HG03196 (cell line): ENCODE measurements at regions not wholly inside any gene's neighbourhood (a gene's known extent, or its start where the extent isn't known, plus 50 kb on each side); places are given as distances from the start of the nearest gene placed in this dataset.
"Not testable (repeated sequence)": the region's sequence is repeated elsewhere in the genome, so short reads cannot be mapped to it uniquely, and the experiment has no call there.

ENCODE experiments used
- ATAC-seq: cut with Tn5 transposase; IDR thresholded peaks from one replicate; pipeline ENCODE4 v1.9.1; 2021; ENCODE audit not compliant: unreplicated experiment

DNA sequence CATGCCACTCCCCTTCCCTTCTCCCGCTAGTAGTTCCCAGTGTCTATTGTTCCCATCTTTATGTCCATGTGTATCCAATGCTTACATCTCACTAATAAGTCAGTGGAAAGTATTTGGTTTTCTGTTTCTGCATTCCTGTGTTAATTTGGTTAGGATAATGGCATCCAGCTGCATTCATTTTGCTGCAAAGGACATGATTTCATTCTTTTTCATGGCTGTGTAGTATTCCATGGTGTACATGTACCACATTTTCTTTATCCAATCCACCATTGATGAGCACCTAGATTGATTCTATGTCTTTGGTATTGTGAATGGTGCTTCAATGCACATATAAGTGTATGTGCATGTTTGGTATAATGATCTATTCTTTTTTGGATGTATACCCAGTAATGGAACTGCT, 502.5 kb upstream of the MAP2 start:
- not testable (repeated sequence) for ATAC-seq

DNA sequence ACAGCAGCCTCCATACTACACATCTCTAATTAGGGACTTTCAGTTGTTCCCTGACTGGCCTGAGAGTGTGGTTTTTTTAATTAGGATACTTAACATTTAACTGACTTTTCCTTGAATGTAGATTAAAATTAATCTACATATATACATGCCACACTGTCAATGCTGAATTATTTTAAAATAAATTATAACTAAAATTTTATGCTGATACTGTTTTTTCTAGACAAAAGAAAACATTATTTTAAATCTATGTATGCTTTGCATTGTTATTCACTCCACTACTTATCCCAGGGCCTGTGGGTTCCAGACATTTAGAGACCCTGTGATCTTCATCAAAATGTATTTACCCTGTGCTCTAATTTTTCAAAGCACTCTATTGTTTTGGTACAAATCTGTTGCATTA, 496.0 kb upstream of the MAP2 start:
- ATAC-seq, result no peak

DNA sequence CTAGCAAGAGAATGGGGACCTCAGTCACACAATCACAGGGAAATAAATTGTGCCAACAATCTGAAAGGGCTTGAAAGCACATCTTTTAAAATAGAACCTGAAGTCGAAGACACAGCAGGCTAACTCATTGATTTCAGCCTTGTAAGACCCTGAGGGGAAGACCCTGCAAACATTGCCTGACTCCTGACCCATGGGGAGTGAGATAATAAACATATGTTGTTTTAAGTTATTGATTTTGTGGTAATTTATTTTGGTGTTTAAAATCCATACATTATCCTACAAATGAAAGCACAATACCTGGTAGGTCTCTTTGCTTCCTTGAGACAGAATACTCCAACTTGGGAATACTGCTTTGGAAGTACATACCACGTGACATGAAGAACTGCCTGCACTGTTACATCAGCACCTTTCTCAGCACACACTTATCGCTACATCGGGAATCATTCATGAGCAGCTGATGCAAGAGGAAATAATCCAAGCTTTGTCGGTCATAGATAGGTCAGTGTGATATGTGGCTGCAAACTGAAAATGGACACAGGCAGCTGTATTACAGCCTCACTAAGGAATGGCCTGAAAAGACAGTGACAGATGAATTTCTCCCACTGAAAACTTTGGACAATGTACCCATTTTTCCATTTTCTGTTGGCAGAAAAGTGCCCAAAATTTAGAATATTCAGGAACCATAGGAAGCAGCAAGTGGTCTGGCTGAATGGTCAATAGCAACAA, 494.5 kb upstream of the MAP2 start:
- no peak for ATAC-seq

DNA sequence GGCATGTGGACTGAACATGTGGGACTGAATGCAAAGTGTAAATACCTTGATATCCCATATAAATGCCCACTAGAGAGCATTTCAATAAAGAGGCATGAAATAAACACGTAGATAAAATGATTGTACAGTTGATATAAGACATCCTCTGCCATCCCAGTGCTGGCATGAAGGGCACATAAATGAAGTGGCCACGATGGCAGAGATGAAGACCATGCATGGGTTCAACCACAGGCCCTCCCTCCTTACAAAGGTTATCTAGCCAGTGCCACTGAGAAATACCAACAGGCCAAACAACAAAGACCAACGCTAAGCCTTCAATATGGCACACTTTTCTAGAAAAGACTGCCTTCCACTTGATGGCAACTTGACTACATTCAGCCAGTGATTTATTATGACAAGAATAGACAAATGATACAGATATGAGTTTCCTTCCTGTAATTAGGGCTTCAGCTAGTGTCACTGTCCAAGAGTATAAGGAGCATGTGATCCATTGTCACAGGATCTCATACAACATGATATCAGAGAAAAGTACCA, 493.9 kb upstream of the MAP2 start:
- no peak for ATAC-seq

DNA sequence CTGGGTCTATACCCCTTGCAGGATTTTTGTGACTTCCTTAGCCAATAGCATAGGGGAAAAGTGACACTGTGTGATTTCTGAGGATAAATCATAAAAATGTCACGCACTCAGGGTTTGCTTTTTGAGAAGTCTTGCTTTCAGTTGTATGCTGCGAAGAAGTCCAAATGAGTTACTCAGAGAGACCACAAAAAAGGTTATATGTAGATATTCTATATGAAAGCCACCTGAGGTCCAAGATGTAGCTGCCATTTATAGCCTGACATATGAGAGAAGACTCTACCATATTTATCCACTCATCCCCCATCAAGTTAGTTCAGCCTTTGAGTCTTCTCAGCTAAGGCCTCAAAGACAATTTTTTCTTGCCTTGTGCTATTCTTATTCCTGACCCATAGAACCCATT, 488.3 kb upstream of the MAP2 start:
- ATAC-seq, result no peak

DNA sequence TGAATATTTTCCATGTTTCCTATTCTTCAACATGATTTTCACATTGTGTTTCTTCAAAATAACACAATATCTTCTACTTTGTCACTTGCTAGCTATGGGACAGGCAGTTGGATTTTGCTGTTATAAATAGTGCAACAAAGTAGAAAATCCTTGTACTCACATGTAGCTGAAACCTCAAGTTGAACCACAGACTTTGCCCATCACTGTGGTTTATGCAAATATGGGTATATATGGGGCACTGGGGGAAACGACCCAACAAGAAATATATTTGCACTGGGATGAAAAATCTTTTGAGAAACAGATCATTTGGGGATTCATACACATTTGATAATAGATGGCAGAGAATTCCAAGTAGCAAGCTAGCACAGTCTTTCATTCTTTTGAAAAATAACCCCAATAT, 486.3 kb upstream of the MAP2 start:
- no peak for ATAC-seq

DNA sequence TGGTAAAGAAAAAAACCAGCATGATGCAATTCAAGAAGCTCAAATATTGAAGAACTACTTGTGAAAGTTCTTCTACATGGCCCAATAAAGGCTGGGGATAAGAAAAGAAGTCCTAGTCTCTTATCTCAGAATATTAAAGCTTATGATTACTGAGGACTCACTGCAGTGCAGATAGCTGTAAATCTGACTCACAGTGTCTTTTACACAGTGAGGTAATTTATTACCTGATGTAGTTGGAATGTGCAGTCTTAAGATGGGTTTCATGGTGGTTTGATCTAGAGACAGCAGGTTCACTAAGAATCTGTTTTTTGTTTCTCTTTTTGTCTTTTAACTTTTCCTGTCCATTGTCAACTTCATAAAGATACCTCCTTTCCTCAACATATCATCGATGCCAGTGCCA, 484.0 kb upstream of the MAP2 start:
- no peak for ATAC-seq

DNA sequence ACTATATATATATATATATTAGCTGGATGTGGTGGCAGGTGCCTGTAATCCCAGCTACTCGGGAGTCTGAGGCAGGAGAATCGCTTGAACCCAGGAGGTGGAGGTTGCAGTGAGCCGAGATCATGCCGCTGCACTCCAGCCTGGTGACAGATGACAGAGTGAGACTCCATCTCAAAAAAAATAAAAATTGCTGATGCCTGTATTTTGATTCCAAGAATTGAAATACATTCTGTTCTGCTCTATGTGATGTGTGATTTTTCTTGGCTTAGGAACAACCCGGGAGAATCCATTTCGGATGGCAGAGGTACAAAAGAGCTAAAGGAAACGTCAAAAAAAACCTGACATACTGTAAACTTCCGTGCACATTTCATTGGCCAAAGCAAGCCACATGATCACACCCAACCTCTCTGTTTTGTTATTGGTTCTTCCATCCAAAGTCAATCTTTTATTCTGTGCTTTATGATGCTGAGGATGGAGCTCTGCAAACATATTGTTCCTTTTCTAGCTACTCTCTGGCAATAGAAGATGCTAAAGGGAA, 478.1 kb upstream of the MAP2 start:
- ATAC-seq, result no peak

DNA sequence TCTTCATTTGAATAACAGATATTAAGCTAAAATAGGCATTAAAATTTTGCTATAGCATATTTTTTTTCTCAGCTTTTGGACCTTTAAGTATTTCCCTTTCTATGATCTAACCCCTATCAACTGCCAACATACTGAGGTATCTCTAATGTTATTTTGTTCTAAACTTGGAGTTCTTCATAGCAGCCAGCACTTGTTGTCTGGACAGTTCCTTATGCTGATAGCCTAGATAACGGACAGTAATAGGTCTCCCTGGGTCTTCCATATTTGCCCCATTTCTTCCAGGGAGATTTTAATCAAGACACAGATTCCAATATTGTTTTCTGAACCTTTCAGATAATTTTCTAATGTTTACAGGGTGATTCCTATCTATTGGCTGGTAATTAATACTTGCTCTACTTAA, 475.8 kb upstream of the MAP2 start:
- ATAC-seq, result no peak

DNA sequence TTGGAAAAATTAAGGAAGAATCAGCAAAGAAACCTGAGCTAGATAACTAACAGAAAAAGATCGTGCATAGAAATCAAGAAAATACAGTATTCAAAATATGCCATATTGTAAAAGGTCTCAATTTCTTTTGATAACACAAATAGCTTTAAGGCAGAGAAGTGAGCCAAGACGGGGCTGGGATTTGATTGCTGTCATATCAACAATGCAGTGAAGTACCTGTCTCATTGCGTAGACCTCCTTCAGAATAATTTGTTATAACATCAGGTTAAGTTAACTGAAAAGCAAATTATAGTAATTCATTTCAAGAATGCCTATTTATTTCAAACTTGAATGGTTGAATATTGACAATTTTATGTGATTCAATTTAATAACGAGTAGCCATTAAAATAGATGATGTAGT, 453.8 kb upstream of the MAP2 start:
- no peak for ATAC-seq

DNA sequence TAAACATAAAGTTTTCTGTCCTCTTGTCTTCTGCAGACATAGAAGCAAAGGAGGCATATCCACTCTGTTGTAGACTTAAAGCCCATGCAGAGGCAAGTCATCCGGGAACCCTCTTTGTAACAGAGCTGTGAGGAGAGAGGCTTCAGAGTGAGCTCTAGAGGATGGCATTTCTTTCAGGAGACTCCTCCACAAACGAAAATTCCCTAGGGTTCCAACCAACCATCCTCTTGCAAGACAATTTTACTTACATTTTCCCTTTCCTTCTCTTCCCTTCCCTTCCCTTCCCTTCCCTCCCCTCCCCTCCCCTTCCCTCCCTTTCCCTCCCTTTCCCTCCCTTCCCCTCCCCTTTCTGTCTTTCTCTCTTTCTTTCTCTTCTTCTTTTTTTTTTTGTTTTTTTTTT, 446.3 kb upstream of the MAP2 start:
- ATAC-seq, result no peak

DNA sequence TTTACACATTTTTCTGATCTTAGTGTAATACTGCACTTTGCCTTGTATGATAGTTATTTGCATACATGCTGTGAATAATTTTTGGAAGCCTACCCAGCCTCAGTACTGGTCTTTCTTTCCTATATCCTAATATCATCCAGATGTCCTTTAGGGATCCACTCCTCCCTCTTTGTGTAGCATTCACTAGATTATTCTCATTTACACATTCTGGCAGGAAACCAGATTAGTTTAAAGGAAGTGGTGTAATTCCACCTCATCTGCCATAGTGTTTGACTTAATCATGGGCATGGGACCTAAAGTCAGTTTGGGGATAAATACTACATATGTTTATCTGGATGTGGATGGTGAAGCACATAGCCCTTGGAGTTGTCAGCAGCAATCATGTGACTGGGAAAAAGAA, 444.9 kb upstream of the MAP2 start:
- ATAC-seq, result no peak

DNA sequence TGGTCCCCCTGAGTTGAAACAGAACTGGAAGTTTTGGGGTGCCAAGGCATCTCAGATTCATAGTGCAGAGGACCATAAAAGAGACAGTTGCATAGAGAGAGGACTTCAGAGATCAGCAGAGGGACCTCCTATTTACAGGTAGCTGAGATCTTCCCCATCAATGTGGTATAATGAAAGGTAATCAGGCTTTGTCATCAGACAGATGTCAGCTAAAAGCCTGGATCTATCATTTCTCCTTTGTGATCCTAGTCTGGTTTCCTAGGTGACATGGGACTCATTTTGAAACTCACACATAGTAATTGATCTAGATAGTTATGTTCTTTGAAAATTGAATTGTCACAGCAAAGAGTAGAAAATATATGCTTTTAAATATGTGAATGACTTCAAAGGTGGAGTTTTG, 443.5 kb upstream of the MAP2 start:
- no peak for ATAC-seq

DNA sequence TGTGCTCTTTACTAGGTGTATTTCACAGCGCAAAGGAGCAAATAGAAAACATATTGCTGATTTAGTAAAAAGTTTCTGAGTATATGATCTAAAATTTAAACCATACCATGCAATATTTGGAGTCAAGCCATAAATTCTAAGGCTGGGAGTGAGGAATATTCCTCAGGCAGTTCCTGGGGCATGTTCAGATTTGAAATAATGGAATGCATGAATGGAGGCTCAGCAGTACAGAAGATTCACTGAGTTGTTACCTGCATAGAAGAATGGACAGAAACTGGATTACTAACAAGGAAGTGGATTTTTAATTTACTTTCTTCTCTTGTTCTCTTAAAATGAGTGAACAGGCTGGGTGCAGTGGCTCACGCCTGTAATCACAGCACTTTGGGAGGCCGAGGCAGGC, 441.0 kb upstream of the MAP2 start:
- ATAC-seq, result no peak

DNA sequence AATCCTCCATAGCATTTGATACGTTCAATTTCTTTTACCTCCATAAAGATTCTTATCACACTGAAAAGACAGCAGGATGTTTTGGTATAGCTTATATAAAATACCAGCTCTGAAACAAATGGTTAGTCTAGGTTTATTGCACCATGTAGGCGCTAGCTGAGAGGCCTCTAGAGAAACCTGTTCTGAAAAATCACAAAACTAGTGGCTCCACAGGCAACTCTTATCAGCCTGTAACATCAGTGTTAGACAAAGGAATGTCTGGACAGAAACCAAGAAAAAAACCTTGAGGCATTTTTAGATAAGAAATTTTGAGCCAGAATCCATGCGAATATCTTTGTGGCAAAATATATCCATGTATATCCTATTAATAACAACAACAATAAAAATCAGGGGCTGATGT, 440.4 kb upstream of the MAP2 start:
- ATAC-seq, result no peak

DNA sequence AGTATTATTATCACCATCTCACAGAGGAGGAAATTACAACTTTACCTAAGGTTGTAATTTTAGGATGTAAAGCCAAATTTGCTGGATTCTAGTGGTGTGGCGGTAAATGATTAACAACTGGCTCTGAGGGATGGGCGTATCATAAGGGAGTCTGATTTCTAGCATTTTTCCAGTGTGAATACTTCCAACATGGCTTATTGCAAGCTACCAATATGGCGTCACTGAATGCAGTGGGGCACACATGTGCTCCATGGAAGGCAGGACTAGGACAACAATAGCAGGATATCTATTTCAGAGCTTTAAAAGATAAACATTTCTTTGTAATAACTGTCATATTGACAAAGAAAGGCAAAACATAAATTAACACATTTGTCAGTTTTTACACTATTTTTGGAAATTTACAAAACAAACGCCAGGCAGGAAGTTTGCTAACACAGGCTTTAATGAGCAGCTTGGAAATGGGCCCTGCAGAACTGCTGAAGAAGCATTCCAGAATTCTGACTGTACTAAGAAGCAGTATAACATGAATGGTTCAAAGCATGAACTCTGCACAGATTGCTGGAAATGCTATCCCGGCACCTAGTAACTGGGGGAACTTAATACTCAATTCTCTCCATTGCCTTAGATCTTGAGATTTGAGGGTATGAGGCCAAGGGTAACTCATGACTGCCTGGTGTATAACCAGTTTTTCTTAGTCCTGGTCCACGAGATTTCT, 439.3 kb upstream of the MAP2 start:
- ATAC-seq, result no peak

DNA sequence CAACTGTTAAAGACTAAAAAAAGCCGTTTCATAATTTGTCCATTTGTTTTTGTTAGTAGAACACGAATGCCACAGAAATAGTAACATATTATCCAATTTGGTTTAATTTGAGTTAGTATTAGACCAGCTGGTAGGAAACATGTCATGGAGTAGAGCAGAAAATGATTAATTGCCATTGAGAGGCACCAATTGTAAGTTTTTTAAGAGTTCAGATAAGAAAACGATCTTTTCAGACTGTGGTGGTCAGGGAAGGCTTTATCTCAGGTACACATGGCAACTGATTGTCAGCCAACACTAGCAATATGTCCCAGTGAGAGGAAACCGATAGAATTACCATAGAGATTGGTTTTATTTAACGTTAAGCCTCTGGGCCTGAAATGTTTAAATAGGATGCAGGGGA, 438.2 kb upstream of the MAP2 start:
- ATAC-seq, result no peak

DNA sequence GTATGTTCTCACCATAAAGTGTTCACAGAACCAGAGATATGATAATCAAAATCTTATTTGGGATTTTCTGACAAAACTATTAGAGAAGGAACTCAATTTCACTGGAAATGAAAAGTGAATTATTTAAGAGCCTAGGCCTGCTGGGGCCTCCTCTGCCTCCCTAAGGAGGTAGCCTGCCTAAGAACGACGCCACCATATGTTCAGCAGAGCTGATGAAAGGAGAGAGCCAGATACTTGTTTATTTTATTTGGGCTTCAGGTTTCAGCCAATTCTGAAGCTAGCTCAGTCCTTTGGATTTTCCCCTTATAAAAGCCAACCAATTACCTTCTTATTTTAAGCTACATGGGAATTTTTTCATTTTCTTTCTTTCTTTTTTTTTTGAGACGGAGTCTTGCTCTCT, 433.1 kb upstream of the MAP2 start:
- no peak for ATAC-seq

DNA sequence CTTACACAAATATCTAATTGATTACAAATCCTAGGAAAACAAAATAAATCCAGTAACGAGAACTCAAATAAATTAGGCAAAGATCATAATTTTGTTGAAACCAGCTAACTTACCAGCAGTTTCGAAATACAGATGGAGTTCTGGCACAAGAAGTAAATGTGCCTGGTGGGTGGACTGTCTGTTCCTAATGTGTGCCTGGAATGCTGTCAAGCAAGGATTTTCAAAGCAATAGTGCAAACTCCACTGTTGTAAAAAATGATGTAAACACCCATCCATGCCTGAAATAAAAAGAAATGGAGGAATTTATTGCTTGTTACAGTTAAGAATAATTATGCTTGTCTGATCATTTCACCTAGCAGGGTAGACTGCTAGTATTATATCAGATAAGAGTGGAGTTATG, 423.9 kb upstream of the MAP2 start:
- no peak for ATAC-seq

DNA sequence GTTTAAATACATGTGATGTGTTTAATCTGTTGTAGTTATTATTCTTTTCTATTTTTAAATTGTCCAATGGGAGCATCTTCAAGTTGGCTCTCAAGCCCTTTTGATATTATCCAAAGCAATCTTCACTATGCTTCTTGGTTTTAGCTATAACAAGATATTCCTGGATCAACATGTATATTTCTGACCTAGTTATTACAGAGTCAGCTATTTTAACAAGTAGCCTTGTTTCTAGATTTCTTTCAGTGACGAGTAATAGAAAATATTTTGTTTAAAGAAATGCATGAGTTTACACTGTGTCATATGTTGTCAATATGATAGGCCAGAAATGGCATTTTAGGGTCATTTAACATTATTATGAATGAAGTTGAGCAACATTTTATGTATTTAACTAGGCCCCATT, 421.8 kb upstream of the MAP2 start:
- no peak for ATAC-seq

DNA sequence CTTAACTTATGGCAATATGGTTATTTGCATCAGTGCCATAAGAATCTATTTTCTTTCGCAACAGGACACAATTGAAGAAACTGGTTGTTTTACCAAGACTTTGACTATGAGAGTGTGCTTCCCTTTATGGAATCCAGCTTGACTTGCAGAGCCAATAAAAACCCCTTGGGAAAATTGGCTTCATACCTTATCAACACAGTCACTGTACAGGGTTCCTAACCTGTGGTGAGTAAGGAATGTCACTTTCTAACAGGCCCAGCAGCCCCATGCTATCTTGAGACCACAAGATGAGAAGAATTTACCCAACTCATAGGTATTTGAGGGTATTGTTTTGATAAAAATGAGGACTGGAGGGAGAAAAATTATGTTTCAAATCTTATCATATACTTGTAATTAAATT, 418.5 kb upstream of the MAP2 start:
- ATAC-seq, result no peak

DNA sequence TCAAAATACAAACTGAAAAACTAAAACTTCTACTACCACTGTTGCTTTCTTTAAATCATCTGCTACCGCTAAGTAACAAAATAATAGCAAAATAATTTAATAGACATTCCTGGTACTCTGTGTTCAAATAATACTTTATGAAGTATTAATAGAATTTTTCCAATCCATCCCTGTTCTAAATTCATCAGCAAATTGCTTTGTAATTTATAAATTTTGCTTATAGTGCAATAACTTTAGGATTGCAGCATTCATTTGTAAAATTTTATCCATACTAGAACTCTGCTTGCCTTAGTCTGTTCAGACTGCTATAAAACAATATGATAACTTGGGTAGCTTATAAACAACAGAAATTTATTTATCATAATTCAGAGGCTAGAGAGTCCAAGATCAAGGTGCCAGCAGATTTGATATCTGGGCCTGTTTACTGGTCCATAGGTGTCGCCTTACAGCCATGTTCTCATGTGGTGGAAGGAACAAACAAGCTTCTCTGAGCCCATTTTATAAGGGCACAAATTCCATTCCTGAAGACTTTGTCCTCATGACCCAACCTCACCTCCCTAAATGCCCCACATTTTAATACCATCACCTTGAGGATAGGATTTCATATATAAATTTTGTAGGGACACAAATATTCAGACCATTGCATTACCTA, 415.1 kb upstream of the MAP2 start:
- no peak for ATAC-seq
